OCI-LY7 (cell line): ENCODE measurements at regions not wholly inside any gene's neighbourhood (a gene's known extent, or its start where the extent isn't known, plus 50 kb on each side); places are given as distances from the start of the nearest gene placed in this dataset.

Experiments used
- CTCF ChIP-seq: fragments of 200-600 bp; sonication (generic); conservative IDR thresholded peaks from 2 replicates; pipeline ENCODE4 v1.5.1; 2014; ENCODE audit warnings: mild to moderate bottlenecking, antibody characterized with exemption, low read length, moderate library complexity, mixed read lengths
- EZH2phosphoT487 ChIP-seq: fragments of 200-600 bp; sonication (generic); IDR thresholded peaks from 2 replicates; pipeline ENCODE4 v1.6.1; 2018; ENCODE audit warnings: low read depth, borderline replicate concordance, mild to moderate bottlenecking, mixed run types, antibody characterized with exemption, low read length, moderate library complexity, mixed read lengths

GRCh38 chr13:99768986-99769385 lies 202.6 kb downstream of the ZIC5 start:
- TF ChIP-seq CTCF (no peak), EZH2phosphoT487 (no peak)
